ENCODE measurements at regions not wholly inside any gene's neighbourhood (a gene's known extent, or its start where the extent isn't known, plus 50 kb on each side); places are given as distances from the start of the nearest gene placed in this dataset.
A peak's percentile ranks its signal among the peaks of the same experiment; 100 is the strongest.
"Not testable (repeated sequence)": the region's sequence is repeated elsewhere in the genome, so short reads cannot be mapped to it uniquely, and the experiment has no call there.

- no peak for TF ChIP-seq CTCF (conservative IDR thresholded peaks at IDR 0.05; ENCODE audit: low read depth, low read length)
- no peak for DNase-seq (ENCODE audit: low read depth)
- H3K4me3 ChIP-seq (ENCODE audit: low read depth, low read length): no peak overlapping the region
Measured at GRCh38 chr19:28546148-28546685, 666.7 kb downstream of the UQCRFS1 start.

- TF ChIP-seq CTCF (conservative IDR thresholded peaks at IDR 0.05; ENCODE audit: low read depth, low read length): peak; percentile 0
- DNase-seq (ENCODE audit: low read depth); H3K4me3 ChIP-seq (ENCODE audit: low read depth, low read length): not testable (repeated sequence)
Measured at GRCh38 chr19:28545397-28545796, 667.6 kb downstream of the UQCRFS1 start.

GRCh38 chr19:28544451-28545261 lies 668.3 kb downstream of the UQCRFS1 start:
- DNase-seq (ENCODE audit: low read depth): no peak
- no peak for TF ChIP-seq CTCF (conservative IDR thresholded peaks at IDR 0.05; ENCODE audit: low read depth, low read length)
- H3K4me3 ChIP-seq (ENCODE audit: low read depth, low read length): no peak overlapping the region

GRCh38 chr19:28543244-28543776 lies 669.6 kb downstream of the UQCRFS1 start:
- H3K4me3 ChIP-seq (ENCODE audit: low read depth, low read length): no peak overlapping the region
- no peak for DNase-seq (ENCODE audit: low read depth)
- TF ChIP-seq CTCF (conservative IDR thresholded peaks at IDR 0.05; ENCODE audit: low read depth, low read length): no peak

- no peak overlapping the region for H3K4me3 ChIP-seq (ENCODE audit: low read depth, low read length)
- TF ChIP-seq CTCF (conservative IDR thresholded peaks at IDR 0.05; ENCODE audit: low read depth, low read length): no peak
- DNase-seq (ENCODE audit: low read depth): no peak
Measured at GRCh38 chr19:28542394-28543243, 670.3 kb downstream of the UQCRFS1 start.

- DNase-seq (ENCODE audit: low read depth): no peak
- no peak for TF ChIP-seq CTCF (conservative IDR thresholded peaks at IDR 0.05; ENCODE audit: low read depth, low read length)
- no peak overlapping the region for H3K4me3 ChIP-seq (ENCODE audit: low read depth, low read length)
Measured at GRCh38 chr19:28541602-28542393, 671.2 kb downstream of the UQCRFS1 start.

All from choroid plexus epithelial cell (primary cell).